PC-9 (cell line): ENCODE measurements at regions not wholly inside any gene's neighbourhood (a gene's known extent, or its start where the extent isn't known, plus 50 kb on each side); places are given as distances from the start of the nearest gene placed in this dataset.

Experiments used
- CTCF ChIP-seq: fragments of 200-600 bp; sonication (generic); conservative IDR thresholded peaks from 2 replicates; pipeline ENCODE4 v1.6.1; 2017; ENCODE audit warnings: mixed run types, antibody characterized with exemption, mild to moderate bottlenecking, moderate library complexity
- EZH2 ChIP-seq: fragments of 200-600 bp; sonication (generic); IDR thresholded peaks from 2 replicates; pipeline ENCODE4 v1.8.0; 2017; ENCODE audit warnings: antibody characterized with exemption, low read depth

- TF ChIP-seq CTCF: no peak
- TF ChIP-seq EZH2: no peak
Measured at GRCh38 chr7:70952311-70952710, 179.6 kb upstream of the GALNT17 start.
